ENCODE measurements at regions not wholly inside any gene's neighbourhood (a gene's known extent, or its start where the extent isn't known, plus 50 kb on each side); places are given as distances from the start of the nearest gene placed in this dataset.

DNA sequence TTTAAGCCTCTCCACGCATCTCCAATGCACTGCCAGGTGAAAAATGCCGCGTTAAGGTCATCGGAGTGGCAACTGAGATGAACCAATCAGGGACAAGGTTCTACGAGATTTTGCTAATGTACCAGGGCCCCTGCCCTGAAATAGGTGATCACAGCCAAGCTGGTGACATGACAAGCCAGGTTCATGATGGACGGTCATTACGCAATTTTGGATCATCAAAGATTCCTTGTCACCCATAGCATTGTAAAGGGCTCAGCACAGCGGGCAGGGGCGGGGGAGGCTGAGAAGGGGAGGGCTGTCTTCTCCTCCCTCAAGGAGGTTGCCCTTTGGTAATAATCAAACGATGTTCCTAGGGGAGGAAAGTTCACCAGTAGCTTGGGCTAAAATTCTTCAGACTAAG, 475.5 kb downstream of the NPHP4 start:
- H3K4me2 ChIP-seq (ENCODE audit: low read length), result no peak overlapping the region
- H3K36me3 ChIP-seq (ENCODE audit: insufficient read depth, low read length), result no peaks in the 10 kb centered on the region
- H3K4me3 ChIP-seq (ENCODE audit: low read length), result no peak overlapping the region
- TF ChIP-seq, protein P1, sequence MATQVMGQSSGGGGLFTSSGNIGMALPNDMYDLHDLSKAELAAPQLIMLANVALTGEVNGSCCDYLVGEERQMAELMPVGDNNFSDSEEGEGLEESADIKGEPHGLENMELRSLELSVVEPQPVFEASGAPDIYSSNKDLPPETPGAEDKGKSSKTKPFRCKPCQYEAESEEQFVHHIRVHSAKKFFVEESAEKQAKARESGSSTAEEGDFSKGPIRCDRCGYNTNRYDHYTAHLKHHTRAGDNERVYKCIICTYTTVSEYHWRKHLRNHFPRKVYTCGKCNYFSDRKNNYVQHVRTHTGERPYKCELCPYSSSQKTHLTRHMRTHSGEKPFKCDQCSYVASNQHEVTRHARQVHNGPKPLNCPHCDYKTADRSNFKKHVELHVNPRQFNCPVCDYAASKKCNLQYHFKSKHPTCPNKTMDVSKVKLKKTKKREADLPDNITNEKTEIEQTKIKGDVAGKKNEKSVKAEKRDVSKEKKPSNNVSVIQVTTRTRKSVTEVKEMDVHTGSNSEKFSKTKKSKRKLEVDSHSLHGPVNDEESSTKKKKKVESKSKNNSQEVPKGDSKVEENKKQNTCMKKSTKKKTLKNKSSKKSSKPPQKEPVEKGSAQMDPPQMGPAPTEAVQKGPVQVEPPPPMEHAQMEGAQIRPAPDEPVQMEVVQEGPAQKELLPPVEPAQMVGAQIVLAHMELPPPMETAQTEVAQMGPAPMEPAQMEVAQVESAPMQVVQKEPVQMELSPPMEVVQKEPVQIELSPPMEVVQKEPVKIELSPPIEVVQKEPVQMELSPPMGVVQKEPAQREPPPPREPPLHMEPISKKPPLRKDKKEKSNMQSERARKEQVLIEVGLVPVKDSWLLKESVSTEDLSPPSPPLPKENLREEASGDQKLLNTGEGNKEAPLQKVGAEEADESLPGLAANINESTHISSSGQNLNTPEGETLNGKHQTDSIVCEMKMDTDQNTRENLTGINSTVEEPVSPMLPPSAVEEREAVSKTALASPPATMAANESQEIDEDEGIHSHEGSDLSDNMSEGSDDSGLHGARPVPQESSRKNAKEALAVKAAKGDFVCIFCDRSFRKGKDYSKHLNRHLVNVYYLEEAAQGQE (IDR thresholded peaks at IDR 0.05; ENCODE audit: borderline replicate concordance), result no peak
- TF ChIP-seq EP300 (conservative IDR thresholded peaks at IDR 0.05; ENCODE audit: poor library complexity, severe bottlenecking) (no peak), EZH2 (IDR thresholded peaks at IDR 0.05; ENCODE audit: borderline replicate concordance, insufficient read depth, low read length, poor library complexity, severe bottlenecking) (no peak), RAD21 (conservative IDR thresholded peaks at IDR 0.05) (no peak), TAF1 (IDR thresholded peaks at IDR 0.05; ENCODE audit: low read depth) (no peak), POLR2AphosphoS5 (IDR thresholded peaks at IDR 0.05) (no peak), MXI1 (conservative IDR thresholded peaks at IDR 0.05; ENCODE audit: poor library complexity, severe bottlenecking) (no peak), SMC3 (conservative IDR thresholded peaks at IDR 0.05; ENCODE audit: poor library complexity) (no peak)
- TF ChIP-seq, protein P2, sequence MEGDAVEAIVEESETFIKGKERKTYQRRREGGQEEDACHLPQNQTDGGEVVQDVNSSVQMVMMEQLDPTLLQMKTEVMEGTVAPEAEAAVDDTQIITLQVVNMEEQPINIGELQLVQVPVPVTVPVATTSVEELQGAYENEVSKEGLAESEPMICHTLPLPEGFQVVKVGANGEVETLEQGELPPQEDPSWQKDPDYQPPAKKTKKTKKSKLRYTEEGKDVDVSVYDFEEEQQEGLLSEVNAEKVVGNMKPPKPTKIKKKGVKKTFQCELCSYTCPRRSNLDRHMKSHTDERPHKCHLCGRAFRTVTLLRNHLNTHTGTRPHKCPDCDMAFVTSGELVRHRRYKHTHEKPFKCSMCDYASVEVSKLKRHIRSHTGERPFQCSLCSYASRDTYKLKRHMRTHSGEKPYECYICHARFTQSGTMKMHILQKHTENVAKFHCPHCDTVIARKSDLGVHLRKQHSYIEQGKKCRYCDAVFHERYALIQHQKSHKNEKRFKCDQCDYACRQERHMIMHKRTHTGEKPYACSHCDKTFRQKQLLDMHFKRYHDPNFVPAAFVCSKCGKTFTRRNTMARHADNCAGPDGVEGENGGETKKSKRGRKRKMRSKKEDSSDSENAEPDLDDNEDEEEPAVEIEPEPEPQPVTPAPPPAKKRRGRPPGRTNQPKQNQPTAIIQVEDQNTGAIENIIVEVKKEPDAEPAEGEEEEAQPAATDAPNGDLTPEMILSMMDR (IDR thresholded peaks at IDR 0.05; ENCODE audit: poor library complexity, severe bottlenecking), result no peak
- no peaks in the 10 kb centered on the region for H4K20me1 ChIP-seq (ENCODE audit: insufficient read depth)
- no peaks in the 10 kb centered on the region for H3K9me2 ChIP-seq (ENCODE audit: insufficient read depth, low read length)
- H3K79me2 ChIP-seq (replicated peaks; ENCODE audit: insufficient read depth, low read length), result no peaks in the 10 kb centered on the region
- no peaks in the 10 kb centered on the region for H3K27me3 ChIP-seq (ENCODE audit: insufficient read depth, low read depth, low read length)
- H3F3A ChIP-seq (ENCODE audit: insufficient read depth, low read length, poor library complexity, severe bottlenecking), result no peaks in the 10 kb centered on the region
- H3K9me3 ChIP-seq (ENCODE audit: low read length), result no peaks in the 10 kb centered on the region
- no peak overlapping the region for H2AFZ ChIP-seq (ENCODE audit: low read depth, low read length)
- no peak overlapping the region for H3K27ac ChIP-seq (ENCODE audit: low read length)
- no peak overlapping the region for H3K9ac ChIP-seq (ENCODE audit: low read length)

DNA sequence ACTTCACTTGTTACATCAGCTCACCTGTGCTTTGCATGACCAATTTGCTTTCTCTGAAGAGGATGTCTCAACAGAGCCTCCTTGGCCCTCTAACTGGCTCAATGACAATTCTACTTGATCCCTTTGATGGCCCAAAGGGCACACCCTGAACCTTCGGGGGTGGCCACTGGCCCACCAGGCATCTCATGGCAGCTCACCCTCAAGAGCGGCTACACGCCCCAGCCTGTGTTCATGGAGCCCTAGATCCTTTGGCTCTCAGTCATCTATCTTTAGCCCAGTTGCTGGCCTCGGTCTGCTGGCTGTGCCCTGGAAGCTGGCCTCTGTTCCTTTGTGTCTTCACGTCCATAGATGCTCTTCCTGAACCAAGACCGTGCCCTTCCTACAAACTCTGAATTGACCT, 476.7 kb downstream of the NPHP4 start:
- Histone ChIP-seq H3K4me2 (ENCODE audit: low read length) (no peak overlapping the region), H4K20me1 (ENCODE audit: insufficient read depth) (no peaks in the 10 kb centered on the region), H3K27ac (ENCODE audit: low read length) (no peak overlapping the region), H3K79me2 (replicated peaks; ENCODE audit: insufficient read depth, low read length) (no peaks in the 10 kb centered on the region), H3F3A (ENCODE audit: insufficient read depth, low read length, poor library complexity, severe bottlenecking) (no peaks in the 10 kb centered on the region), H3K27me3 (ENCODE audit: insufficient read depth, low read depth, low read length) (no peaks in the 10 kb centered on the region), H3K36me3 (ENCODE audit: insufficient read depth, low read length) (no peaks in the 10 kb centered on the region), H3K9me3 (ENCODE audit: low read length) (no peaks in the 10 kb centered on the region), H3K9me2 (ENCODE audit: insufficient read depth, low read length) (no peaks in the 10 kb centered on the region), H2AFZ (ENCODE audit: low read depth, low read length) (no peak overlapping the region), H3K4me3 (ENCODE audit: low read length) (no peak overlapping the region), H3K9ac (ENCODE audit: low read length) (no peak overlapping the region)
- TF ChIP-seq, protein P1 (IDR thresholded peaks at IDR 0.05; ENCODE audit: borderline replicate concordance), result no peak
- TF ChIP-seq POLR2AphosphoS5 (IDR thresholded peaks at IDR 0.05), result no peak
- no peak for TF ChIP-seq SMC3 (conservative IDR thresholded peaks at IDR 0.05; ENCODE audit: poor library complexity)
- TF ChIP-seq EP300 (conservative IDR thresholded peaks at IDR 0.05; ENCODE audit: poor library complexity, severe bottlenecking), result no peak
- TF ChIP-seq RAD21 (conservative IDR thresholded peaks at IDR 0.05), result no peak
- no peak for TF ChIP-seq TAF1 (IDR thresholded peaks at IDR 0.05; ENCODE audit: low read depth)
